OCI-M2 (cell line): ENCODE measurements at regions not wholly inside any gene's neighbourhood (a gene's known extent, or its start where the extent isn't known, plus 50 kb on each side); places are given as distances from the start of the nearest gene placed in this dataset.
"Not testable (repeated sequence)": the region's sequence is repeated elsewhere in the genome, so short reads cannot be mapped to it uniquely, and the experiment has no call there.

Source experiments
- DNase-seq: peaks from one replicate; lab custom pipeline; 2025; ENCODE audit not compliant: unreplicated experiment; lab: John Stamatoyannopoulos, UW

GRCh38 chr2:105691947-105692390 lies 52.7 kb upstream of the NCK2 start:
- DNase-seq = no peak

GRCh38 chr2:105690566-105690965 lies 54.1 kb upstream of the NCK2 start:
- DNase-seq = no peak

DNA sequence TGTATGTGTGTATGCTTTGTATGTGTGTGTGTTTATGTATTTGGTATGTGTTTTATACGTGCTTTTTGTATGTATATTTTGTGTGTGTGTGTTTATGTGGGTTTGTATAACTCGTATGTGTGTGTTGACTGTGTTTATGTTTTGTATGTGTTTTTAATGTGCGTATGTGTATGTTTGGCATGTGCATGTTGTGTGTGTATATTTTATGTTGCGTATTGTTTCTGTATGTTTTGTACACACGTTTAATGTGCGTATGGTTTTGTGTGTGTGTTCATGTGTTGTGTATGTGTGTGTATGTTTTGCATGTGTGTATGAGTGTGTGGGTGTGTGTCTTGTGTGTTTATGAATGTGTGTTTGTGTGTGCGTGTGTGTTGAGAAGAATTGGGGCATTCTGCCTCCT lies 55.2 kb upstream of the NCK2 start:
- no peak for DNase-seq

DNA sequence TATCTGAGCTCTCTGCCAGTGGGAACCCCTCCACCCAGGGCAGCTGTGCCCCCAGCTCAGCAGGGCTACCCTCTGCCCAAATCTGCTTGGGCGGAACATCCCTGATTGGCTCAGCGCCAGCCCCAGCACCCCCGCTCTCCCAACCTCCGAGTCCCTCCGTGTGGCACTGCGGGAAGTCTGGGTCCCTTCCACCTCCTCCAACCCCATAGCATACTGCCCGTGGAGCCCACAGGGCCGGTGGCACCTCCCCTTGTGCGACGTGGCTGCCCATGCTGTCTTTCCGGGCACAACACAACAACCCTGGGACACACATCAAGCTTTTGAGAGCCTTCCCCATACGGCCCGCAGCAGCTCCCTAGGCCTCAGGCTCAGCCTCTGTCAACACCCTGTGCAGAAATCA lies 55.8 kb upstream of the NCK2 start:
- DNase-seq = no peak

DNA sequence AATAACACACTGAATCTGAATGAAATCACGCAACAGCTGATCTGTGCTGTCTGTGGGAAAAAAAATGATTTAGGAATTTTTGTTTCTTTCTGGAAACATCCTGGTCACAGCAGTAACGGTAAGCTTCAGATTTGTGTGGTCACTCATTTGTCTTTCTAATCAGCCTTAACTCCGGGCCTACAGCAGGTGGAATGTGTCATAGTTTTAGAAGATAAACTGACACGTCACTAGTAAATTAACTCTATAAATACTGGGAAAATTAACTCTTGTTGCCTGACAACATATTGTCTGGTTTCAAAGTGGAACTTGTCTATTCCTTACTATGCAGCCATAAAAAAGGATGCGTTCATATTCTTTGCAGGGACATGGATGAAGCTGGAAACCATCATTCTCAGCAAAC lies 58.1 kb upstream of the NCK2 start:
- no peak for DNase-seq

- DNase-seq = no peak
Observed at GRCh38 chr2:105683011-105683492, 61.7 kb upstream of the NCK2 start.

- DNase-seq = no peak
Observed at GRCh38 chr2:105682401-105682800, 62.3 kb upstream of the NCK2 start.

DNA sequence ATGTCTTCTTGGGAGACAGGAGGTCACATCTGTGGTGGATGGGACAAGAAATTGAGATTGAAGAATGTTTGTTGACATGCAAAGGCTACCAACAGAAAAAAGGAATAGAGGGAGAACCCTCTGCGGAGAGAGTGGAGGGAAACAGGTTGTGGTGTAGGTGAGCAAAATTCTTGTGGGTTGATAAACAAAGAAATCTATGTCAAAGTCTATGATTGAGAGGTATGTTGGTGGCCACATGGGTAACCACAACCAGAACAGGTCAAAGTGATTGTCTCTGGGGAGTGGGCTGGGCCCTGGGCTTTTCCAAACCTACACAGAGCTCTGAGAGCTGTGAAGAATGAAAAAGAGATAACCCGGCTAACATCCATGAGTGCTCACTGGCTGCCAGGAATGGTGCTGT lies 62.8 kb upstream of the NCK2 start:
- no peak for DNase-seq

GRCh38 chr2:105680357-105680756 lies 64.4 kb upstream of the NCK2 start:
- DNase-seq = no peak

DNA sequence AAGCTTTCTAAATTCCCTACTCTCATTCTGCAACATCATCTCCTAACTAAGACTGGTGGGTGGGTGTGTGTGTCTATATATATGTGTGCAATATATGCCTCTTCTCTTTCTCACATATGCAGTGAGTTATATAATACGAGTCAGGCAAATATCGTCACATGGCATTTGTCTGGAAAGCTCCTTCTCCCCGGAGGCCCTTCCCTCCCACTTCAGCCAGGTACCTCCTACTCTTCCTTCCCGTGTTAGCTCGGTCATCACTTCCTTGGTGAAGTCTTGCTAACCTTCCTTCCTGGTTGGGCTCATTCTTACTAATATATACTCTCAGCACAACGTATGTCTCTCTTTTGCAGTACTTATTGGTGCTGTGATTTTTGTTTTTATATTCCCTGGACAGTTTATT lies 66.4 kb upstream of the NCK2 start:
- DNase-seq = no peak

DNA sequence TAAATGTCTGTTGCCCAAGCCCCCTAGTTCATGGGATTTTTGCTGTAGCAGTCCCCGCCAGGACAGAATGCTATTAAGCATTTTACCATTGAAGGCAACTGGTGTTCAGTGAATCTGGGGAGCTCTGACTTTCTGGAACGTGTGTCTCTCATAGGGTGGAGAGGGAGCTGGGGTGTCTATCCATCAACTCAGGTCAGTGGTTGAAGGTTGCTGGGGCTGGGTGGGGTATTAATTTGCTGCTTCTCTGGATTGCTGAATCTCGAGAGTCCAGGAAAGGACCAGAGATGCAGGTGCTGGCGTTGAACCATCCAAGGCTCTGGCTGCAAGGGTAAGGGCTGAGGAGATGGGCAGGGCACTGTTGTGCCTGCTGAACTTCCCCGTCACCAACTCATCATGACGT lies 66.8 kb upstream of the NCK2 start:
- DNase-seq = no peak

DNA sequence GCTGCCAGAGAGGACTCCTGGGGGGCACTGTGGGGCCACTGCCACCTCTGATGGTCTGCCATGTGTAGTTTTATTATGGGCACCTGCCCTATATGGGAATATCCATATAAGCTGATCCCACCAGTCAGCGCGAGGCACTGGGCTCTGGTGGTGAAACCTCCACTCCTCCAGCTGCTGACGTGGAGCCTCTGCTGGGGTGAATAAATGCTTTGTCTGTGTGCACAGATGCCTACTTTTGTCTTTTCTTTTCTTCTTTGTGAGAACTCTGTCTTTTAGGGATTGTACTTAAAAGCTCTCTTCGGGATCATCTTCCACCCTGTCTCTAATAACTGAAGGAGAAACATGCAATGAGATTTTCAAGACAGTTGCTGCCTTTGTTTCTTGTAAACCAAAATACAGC lies 68.9 kb upstream of the NCK2 start:
- DNase-seq = no peak

GRCh38 chr2:105674859-105675541 lies 69.7 kb upstream of the NCK2 start:
- DNase-seq = no peak

GRCh38 chr2:105674401-105674800 lies 70.3 kb upstream of the NCK2 start:
- DNase-seq = no peak

DNA sequence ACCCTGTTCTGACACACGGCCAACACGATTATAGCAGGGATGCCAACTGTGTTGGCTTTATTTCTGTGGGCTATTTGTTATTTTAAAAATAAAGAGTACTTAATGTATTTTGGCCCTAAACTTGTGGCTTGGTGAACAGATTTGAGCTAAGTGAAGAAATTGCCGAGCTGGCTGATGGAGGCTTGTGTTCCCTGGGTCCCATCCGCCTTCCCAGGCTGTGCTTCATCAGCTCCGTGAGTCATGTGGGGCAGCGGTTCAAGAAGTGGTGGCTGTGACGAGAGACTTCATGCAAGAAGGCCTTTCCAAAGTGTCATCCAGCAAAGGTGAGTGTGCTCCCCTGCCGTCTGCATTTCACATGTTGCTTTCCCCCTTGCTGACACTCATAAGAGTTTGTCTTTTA lies 73.6 kb upstream of the NCK2 start:
- no peak for DNase-seq

- DNase-seq = no peak
Observed at GRCh38 chr2:105669384-105669891, 75.3 kb upstream of the NCK2 start.

- no peak for DNase-seq
Observed at GRCh38 chr2:105665480-105665879, 79.2 kb upstream of the NCK2 start.

GRCh38 chr2:105660489-105660888 lies 84.2 kb upstream of the NCK2 start:
- DNase-seq = no peak

DNA sequence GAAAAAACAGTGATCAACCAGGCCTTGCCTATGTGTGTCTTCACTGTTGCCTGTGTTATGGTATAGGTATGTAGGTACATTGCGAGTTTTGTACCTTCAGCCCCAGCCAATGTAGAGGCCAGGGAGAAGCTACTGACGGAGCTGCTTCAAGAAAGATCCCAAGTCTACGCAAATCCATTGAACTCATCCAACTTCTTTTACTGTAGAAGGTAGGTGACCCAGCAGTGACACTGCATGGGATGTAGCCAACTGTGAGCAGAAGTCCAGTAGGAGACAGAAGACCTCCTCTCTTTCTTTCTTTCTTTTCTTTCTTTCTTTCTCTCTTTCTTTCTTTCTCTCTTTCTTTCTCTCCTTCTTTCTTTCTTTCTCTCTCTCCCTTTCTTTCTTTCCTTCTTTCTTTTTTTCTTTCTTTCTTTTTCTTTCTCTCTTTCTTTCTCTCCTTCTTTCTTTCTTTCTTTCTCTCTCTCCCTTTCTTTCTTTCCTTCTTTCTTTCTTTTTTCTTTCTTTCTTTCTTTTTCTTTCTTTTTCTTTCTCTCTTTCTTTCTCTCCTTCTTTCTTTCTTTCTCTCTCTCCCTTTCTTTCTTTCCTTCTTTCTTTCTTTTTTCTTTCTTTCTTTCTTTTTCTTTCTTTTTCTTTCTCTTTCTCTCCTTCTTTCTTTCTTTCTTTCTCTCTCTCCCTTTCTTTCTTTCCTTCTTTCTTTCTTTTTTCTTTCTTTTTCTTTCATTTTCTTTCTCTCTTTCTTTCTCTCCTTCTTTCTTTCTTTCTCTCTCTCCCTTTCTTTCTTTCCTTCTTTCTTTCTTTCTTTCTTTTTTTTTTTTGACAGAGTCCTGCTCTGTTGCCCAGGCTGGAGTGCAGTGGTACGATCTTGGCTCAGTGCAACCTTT lies 88.7 kb upstream of the NCK2 start:
- DNase-seq = not testable (repeated sequence)

DNA sequence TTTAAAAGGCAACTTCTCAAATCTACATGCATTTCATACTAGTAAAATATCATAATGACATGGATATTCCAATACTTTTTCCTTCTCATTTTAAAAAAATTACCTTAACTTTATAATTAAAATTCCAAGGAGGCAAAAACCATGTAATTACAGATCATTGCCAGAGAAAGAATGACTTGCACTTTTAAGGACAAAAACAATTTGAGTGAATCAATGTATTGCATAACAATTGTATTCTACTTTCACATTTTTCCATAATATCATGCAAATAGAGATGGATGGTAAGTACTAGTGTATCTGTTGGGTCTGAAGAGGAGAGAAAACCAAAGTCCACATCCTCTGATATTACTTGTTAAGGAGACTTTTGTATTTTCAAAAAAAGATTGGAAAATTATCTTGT lies 89.5 kb upstream of the NCK2 start:
- no peak for DNase-seq

DNA sequence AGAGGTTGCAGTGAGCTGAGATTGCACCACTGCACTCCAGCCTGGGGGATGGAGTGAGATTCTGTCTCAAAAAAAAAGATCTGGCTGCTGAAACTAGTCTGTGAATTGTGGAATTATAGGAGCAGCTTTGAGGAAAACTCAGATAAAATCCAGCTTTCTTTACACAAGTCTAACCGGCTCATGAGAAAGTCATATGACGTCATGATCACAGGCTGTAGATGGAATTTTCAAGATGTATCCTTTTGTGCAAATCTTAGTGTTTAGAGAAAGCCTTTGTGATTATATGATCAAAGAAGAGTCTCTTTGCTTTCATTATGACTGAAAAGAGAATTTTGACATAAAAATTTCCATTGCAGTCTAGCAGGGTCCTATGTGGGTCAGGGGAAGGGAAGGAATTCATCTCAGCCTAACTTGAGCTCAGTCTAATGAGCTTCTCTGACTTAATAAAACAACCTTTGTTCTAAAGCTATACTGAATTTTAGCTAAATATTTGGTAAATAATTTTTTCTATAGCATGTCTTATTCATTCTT lies 90.2 kb upstream of the NCK2 start:
- no peak for DNase-seq

DNA sequence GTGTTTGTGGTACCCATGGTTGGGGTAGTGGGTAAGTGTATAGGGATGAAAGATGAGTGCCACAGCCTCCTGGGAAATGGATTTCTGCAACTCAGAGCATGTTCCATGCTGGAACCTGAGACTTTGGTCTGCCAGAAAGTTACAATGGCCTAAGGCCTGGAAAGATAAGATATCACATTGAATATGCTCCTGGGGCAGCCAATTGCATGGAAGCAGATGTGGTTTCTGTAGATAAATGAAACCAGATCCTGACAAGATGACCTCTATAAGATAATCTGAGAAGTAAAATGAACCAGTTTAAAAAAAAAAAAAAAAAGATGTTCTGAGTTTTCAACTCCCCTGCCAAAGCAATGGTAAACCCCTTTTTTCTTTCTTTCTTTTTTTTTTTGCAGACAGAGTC lies 91.4 kb upstream of the NCK2 start:
- DNase-seq = no peak
